Retina (tissue), 1 donor: ENCODE measurements at regions not wholly inside any gene's neighbourhood (a gene's known extent, or its start where the extent isn't known, plus 50 kb on each side); places are given as distances from the start of the nearest gene placed in this dataset.
A peak's percentile ranks its signal among the peaks of the same experiment; 100 is the strongest.
"Not testable (repeated sequence)": the region's sequence is repeated elsewhere in the genome, so short reads cannot be mapped to it uniquely, and the experiment has no call there.

Source experiments
- DNase-seq: peaks from one replicate; pipeline ENCODE4 v3.0.0-alpha.2; 2016

DNA sequence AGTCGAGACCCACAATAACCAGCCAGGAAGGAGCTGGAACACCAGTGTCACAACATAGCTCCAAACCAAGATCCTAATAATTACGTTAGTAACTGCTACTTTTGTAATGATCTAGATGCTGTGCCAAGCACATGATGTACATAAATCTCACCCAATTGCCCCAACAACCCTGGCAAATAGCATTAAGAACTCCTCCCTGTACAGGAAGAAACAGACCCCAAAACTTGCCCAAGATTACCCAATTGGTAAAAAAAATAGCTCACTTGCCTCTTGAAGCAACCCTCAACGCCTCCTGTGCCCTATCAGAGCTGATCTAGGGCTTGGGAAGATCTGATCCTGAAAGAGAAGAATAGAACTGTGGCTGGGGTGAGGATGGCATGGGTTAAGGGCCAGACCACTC is 628.7 kb upstream of the AUTS2 start:
- DNase-seq, result no peak

- DNase-seq, result no peak
Observed at GRCh38 chr7:68971634-68972340, 626.5 kb upstream of the AUTS2 start.

- peak; percentile 14 for DNase-seq
Observed at GRCh38 chr7:68977385-68978055, 620.8 kb upstream of the AUTS2 start.

DNA sequence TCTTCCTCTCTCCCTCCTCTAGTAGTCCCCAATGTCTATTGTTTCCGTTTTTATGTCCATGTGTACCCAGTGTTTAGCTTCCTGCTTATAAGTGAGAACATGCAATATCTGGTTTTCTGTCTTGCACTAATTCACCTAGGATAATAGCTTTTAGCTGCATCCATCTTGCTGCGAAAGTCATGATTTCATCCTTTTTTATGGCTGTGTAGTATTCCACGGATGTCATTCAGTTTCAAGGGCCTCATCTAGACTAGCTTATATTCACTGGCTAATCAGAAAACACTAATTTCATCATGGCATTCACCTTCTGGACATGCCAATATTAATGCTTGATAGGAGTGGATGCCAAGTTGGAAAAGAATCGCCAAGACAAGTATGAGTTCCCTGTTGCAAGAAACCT is 619.6 kb upstream of the AUTS2 start:
- no peak for DNase-seq

GRCh38 chr7:68980011-68980410 is 618.3 kb upstream of the AUTS2 start:
- no peak for DNase-seq

GRCh38 chr7:68980432-68980831 is 617.8 kb upstream of the AUTS2 start:
- DNase-seq, result not testable (repeated sequence)

- no peak for DNase-seq
Observed at GRCh38 chr7:68984306-68984705, 614.0 kb upstream of the AUTS2 start.

GRCh38 chr7:68994841-68995240 is 603.4 kb upstream of the AUTS2 start:
- no peak for DNase-seq

GRCh38 chr7:68998136-68998535 is 600.1 kb upstream of the AUTS2 start:
- no peak for DNase-seq

DNA sequence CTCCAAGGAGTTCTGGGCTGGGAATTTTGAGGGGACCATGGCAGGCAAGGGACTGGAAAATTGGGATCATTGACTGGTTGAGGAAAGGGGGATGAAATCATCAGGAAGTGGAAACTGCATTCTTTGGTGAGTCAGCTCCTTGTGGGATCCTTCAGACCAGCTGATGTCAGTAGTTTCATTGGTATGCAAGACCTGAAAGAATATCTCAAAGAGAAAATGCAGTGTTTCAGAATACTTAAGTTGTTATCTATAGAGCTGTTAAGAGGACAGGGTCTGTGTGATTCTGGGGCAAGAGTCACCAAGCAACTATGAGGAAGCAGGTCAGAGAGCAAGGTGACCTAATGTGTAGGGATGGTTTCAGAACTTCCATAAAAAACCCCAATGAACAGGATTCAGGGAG is 595.9 kb upstream of the AUTS2 start:
- DNase-seq, result no peak

DNA sequence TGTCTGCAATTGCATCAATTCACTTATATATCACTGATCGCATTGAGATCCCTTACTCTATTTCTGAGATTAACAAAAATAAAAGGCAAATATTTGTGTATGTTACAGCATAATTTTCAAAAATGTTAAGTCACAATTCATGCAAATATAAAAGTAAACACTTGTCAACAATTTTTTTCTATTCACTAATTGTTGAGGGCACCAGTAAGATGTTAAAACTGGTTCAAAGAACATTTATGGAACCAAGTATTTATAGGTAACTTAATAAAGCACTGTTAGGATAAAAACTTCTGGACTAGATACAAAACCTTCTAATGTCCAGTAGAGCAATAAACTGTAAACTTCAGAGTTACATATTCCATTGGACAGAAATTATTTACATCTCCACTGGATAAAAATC is 586.1 kb upstream of the AUTS2 start:
- no peak for DNase-seq

DNA sequence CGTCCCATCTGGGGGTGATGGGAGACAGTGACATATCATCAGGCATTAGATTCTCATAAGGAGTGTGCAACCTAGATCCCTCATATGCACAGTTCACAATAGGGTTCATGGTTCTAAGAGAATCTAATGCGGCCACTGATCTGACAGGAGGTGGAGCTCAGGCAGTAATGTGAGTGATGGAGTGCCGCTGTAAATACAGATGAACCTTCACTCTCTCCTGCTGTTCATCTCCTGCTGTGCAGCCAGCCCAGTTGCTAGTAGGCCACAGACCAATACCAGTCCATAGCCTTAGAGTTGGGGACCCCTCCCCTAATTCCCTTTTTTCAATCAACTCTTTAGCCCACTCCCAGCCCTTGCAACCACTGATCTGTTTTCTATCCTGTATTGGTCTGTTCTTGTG is 581.1 kb upstream of the AUTS2 start:
- no peak for DNase-seq

- no peak for DNase-seq
Observed at GRCh38 chr7:69018200-69018599, 580.1 kb upstream of the AUTS2 start.

- no peak for DNase-seq
Observed at GRCh38 chr7:69019437-69019836, 578.8 kb upstream of the AUTS2 start.

DNA sequence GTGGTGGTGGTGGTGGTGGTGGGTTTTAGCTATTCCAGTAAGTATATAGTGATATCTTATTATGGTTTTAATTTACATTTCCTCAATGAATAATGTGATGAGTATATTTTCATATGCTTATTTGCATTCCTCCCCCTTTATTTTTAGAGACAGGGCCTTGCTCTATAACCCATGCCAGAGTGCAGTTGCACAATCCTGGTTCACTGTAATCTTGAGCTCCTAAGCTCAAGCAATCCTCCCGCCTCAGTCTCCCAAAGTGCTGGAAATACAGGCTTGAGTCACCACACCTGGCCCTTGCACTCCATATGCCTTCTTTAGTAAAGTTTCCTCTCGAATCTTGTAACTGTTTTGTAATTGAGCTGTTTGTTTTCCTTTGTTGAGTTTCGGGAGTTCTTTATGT is 577.7 kb upstream of the AUTS2 start:
- DNase-seq, result no peak

GRCh38 chr7:69025249-69025648 is 573.0 kb upstream of the AUTS2 start:
- DNase-seq, result no peak

GRCh38 chr7:69032848-69033247 is 565.4 kb upstream of the AUTS2 start:
- no peak for DNase-seq

GRCh38 chr7:69035826-69036225 is 562.4 kb upstream of the AUTS2 start:
- no peak for DNase-seq

DNA sequence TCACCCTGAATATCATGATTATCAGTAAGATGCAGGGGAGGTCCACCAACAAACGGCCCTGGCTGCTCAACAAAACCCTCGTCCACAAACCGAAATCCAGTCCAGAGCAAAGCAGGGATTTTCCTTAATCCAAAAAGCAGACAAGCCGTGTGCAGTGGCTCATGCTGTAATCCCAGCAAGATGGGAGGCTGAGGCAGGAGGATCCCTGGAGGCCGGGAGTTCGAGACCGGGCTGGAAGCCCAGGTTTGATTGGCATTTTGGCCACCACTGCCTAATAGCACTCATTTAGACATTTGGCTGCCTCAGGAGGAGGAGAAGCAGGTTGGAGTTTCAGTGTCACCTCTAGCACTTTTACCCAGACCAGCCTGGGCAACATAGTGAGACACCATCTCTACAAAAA is 562.0 kb upstream of the AUTS2 start:
- DNase-seq, result no peak

DNA sequence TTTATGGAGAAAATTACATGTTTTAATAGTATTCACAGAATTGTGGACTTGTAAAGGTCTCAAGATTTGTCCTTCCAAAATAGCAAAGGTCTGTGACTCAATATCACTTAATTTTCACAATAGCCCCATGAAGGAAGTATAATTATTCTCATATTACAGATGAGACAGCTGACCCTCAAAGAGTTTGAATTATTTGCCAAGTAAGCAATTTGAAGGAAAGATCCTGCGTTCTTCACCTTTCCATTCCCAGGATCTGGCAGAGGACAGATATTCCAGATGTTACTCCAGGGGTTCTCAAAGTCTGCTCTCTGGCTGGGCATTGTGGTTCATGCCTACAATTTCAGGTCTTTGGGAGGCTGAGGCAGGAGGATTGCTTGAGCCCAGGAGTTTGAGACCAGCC is 559.4 kb upstream of the AUTS2 start:
- no peak for DNase-seq

DNA sequence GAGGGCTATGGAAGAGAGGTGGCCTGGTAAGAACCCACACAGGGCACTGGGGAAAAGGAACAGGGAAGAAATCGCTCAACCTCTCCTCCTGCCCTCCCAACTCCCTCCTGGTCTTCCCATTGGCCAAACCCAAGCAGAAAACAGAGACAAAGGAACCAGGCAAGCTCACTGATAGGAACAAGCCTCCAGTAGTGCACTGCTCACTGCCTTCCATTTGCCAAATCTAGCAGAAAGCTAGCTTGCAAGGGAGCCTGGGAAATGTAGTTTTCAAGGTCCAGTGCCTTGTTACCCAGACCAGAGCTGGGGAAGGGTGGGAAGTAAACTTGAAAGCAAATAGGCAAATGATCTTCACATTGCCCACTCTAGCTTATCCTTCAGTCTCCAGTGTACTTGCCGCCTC is 556.1 kb upstream of the AUTS2 start:
- DNase-seq, result no peak

GRCh38 chr7:69047151-69047754 is 551.0 kb upstream of the AUTS2 start:
- DNase-seq, result no peak

DNA sequence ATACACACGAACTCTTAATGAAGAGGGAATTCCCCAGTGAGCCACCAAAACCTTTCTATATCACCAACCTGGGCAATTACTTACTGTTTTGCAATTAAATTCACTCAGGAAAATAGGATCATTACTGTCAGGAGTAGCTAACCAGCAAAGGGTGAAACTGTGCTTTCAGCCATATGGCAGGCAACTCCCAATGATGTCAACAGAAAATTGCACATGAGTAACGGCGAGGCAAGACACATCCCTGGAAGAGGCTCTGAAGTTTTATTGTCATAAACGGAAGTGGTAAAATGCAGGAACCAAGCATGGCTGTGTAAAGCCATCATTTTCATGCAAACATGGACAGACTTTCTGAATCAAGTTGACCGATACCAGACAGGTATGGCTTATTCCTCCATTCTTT is 548.9 kb upstream of the AUTS2 start:
- no peak for DNase-seq

DNA sequence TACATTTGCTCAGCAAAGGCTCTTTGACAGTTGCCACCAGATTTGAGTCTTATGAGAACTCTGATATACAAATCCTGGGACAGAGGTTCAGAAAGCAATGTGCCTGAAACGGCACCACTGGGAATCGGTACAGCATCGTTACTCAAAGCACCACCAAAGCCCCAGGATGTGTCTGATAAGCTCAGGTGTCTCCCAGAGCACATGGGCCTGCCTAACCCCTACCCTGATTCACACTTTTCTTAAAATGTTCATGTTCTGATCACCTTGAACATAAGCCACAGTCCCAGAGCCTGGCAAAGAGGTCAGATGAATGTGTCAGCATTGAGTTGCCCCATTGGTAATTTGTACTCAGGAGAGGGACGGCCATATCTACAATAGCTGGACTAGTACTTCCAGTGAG is 545.8 kb upstream of the AUTS2 start:
- no peak for DNase-seq

- DNase-seq, result no peak
Observed at GRCh38 chr7:69060516-69060915, 537.8 kb upstream of the AUTS2 start.
